ENCODE measurements at regions not wholly inside any gene's neighbourhood (a gene's known extent, or its start where the extent isn't known, plus 50 kb on each side); places are given as distances from the start of the nearest gene placed in this dataset.

- DNase-seq, result no peak
Measured at GRCh38 chr14:46279327-46279726, 372.3 kb downstream of the RPL10L start.

GRCh38 chr14:46259536-46259935 lies 392.0 kb downstream of the RPL10L start:
- DNase-seq, result peak in 1 of 2 experiments; percentile 1

GRCh38 chr14:46256381-46256780 lies 395.2 kb downstream of the RPL10L start:
- DNase-seq, result no peak

- peak in 1 of 2 experiments; percentile 26 for DNase-seq
Measured at GRCh38 chr14:46250113-46250703, 401.4 kb downstream of the RPL10L start.

- no peak for DNase-seq
Measured at GRCh38 chr14:46248001-46248630, 403.5 kb downstream of the RPL10L start.

GRCh38 chr14:46245276-46245675 lies 406.3 kb downstream of the RPL10L start:
- no peak for DNase-seq

- DNase-seq, result no peak
Measured at GRCh38 chr14:46233786-46234185, 417.8 kb downstream of the RPL10L start.

GRCh38 chr14:46230540-46230939 lies 421.0 kb downstream of the RPL10L start:
- DNase-seq, result no peak

GRCh38 chr14:46215801-46216200 lies 435.8 kb downstream of the RPL10L start:
- DNase-seq, result no peak

GRCh38 chr14:46198676-46199075 lies 452.9 kb downstream of the RPL10L start:
- DNase-seq, result no peak

- DNase-seq, result no peak
Measured at GRCh38 chr14:46197856-46198255, 453.7 kb downstream of the RPL10L start.
